ENCODE measurements at regions not wholly inside any gene's neighbourhood (a gene's known extent, or its start where the extent isn't known, plus 50 kb on each side); places are given as distances from the start of the nearest gene placed in this dataset.

GRCh38 chr10:92768104-92768503 lies 78.3 kb downstream of the HHEX start:
- no peaks in the 10 kb centered on the region for H3K9me3 ChIP-seq
- H3K36me3 ChIP-seq (ENCODE audit: control insufficient read depth, insufficient read depth, low read length): no peaks in the 10 kb centered on the region
- Mint-ChIP-seq H3K9me3 (ENCODE audit: unreplicated experiment) (peaks cover 14% of the 10 kb centered on the region), H3K4me1 (ENCODE audit: low read depth, unreplicated experiment) (no peaks in the 10 kb centered on the region), H3K27me3 (ENCODE audit: insufficient read depth, unreplicated experiment) (peaks cover 14% of the 10 kb centered on the region), H3K4me3 (ENCODE audit: unreplicated experiment) (no peak overlapping the region), H3K36me3 (ENCODE audit: insufficient read depth, unreplicated experiment) (no peaks in the 10 kb centered on the region), H3K27ac (ENCODE audit: unreplicated experiment) (no peak overlapping the region)
- H3K4me3 ChIP-seq (ENCODE audit: low read depth, low read length): no peak overlapping the region
- POLR2A ChIA-PET: no interaction called here
- BruUV-seq (replicated peaks): no TSS peak
- H3K4me1 ChIP-seq: no peaks in the 10 kb centered on the region
- no peaks in the 10 kb centered on the region; the same call in 1 of the 2 replicates for H3K27me3 ChIP-seq (replicated peaks; ENCODE audit: control insufficient read depth, insufficient read depth, low read length)
- intact Hi-C loops (cut with micrococcal nuclease; ENCODE audit: unreplicated experiment): no loop called here
- CTCF ChIA-PET: no interaction called here
- DNase-seq: no peak
- TF ChIP-seq, protein P1, sequence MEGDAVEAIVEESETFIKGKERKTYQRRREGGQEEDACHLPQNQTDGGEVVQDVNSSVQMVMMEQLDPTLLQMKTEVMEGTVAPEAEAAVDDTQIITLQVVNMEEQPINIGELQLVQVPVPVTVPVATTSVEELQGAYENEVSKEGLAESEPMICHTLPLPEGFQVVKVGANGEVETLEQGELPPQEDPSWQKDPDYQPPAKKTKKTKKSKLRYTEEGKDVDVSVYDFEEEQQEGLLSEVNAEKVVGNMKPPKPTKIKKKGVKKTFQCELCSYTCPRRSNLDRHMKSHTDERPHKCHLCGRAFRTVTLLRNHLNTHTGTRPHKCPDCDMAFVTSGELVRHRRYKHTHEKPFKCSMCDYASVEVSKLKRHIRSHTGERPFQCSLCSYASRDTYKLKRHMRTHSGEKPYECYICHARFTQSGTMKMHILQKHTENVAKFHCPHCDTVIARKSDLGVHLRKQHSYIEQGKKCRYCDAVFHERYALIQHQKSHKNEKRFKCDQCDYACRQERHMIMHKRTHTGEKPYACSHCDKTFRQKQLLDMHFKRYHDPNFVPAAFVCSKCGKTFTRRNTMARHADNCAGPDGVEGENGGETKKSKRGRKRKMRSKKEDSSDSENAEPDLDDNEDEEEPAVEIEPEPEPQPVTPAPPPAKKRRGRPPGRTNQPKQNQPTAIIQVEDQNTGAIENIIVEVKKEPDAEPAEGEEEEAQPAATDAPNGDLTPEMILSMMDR (IDR thresholded peaks at IDR 0.05; ENCODE audit: insufficient read depth in 1 of 2, low read depth in 1 of 2, low read length in 1 of 2, severe bottlenecking in 1 of 2, unreplicated experiment in 1 of 2): no peak

GRCh38 chr10:92773776-92774175 lies 74.5 kb upstream of the EXOC6 start:
- Histone ChIP-seq H3K4me3 (ENCODE audit: low read depth, low read length) (no peak overlapping the region), H3K27me3 (replicated peaks; ENCODE audit: control insufficient read depth, insufficient read depth, low read length) (no peaks in the 10 kb centered on the region; the same call in 1 of the 2 replicates), H3K4me1 (no peaks in the 10 kb centered on the region), H3K9me3 (no peaks in the 10 kb centered on the region), H3K36me3 (ENCODE audit: control insufficient read depth, insufficient read depth, low read length) (no peaks in the 10 kb centered on the region)
- intact Hi-C loops (cut with micrococcal nuclease; ENCODE audit: unreplicated experiment): no loop called here
- Mint-ChIP-seq H3K4me3 (ENCODE audit: unreplicated experiment) (no peak overlapping the region), H3K36me3 (ENCODE audit: insufficient read depth, unreplicated experiment) (no peaks in the 10 kb centered on the region), H3K9me3 (ENCODE audit: unreplicated experiment) (peaks cover under 1% of the 10 kb centered on the region), H3K27ac (ENCODE audit: unreplicated experiment) (no peak overlapping the region), H3K4me1 (ENCODE audit: low read depth, unreplicated experiment) (peaks cover 6% of the 10 kb centered on the region), H3K27me3 (ENCODE audit: insufficient read depth, unreplicated experiment) (peaks cover 8% of the 10 kb centered on the region)
- ChIA-PET CTCF (no interaction called here), POLR2A (no interaction called here)
- BruUV-seq (replicated peaks): no TSS peak
- TF ChIP-seq, protein P1 (IDR thresholded peaks at IDR 0.05; ENCODE audit: insufficient read depth in 1 of 2, low read depth in 1 of 2, low read length in 1 of 2, severe bottlenecking in 1 of 2, unreplicated experiment in 1 of 2): no peak
- DNase-seq: no peak

DNA sequence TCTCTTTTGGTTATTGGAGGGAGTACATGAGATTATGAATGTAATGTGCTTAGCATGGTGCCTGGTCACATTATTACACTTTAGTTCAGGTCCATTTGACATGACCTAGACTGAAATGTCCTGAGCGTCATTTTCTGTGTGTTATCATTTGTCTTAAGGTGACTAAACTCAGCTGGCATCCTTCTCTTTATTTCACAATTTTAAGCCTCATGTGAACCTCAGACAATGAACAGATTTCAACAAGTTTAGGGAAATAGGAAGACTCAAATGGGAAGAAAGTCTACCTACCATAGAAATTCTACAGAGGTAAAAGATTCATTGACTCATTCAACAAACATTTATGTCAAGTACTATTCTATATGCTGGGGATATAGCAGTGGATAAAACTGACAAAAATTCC lies 70.2 kb upstream of the EXOC6 start:
- H3K4me1 Mint-ChIP-seq (ENCODE audit: low read depth, unreplicated experiment): peaks cover 6% of the 10 kb centered on the region
- no peaks in the 10 kb centered on the region for H3K9me3 Mint-ChIP-seq (ENCODE audit: unreplicated experiment)
- H3K4me3 Mint-ChIP-seq (ENCODE audit: unreplicated experiment): no peak overlapping the region
- CTCF ChIA-PET: no interaction called here
- H3K9me3 ChIP-seq: no peaks in the 10 kb centered on the region
- H3K36me3 Mint-ChIP-seq (ENCODE audit: insufficient read depth, unreplicated experiment): no peaks in the 10 kb centered on the region
- no peak overlapping the region for H3K4me3 ChIP-seq (ENCODE audit: low read depth, low read length)
- H3K27me3 Mint-ChIP-seq (ENCODE audit: insufficient read depth, unreplicated experiment): peaks cover 7% of the 10 kb centered on the region
- H3K27ac Mint-ChIP-seq (ENCODE audit: unreplicated experiment): no peak overlapping the region
- DNase-seq: no peak
- no peaks in the 10 kb centered on the region for H3K4me1 ChIP-seq
- intact Hi-C loops (cut with micrococcal nuclease; ENCODE audit: unreplicated experiment): no loop called here
- no peaks in the 10 kb centered on the region for H3K27me3 ChIP-seq (replicated peaks; ENCODE audit: control insufficient read depth, insufficient read depth, low read length)
- H3K36me3 ChIP-seq (ENCODE audit: control insufficient read depth, insufficient read depth, low read length): no peaks in the 10 kb centered on the region
- BruUV-seq (replicated peaks): no TSS peak
- TF ChIP-seq, protein P1 (IDR thresholded peaks at IDR 0.05; ENCODE audit: insufficient read depth in 1 of 2, low read depth in 1 of 2, low read length in 1 of 2, severe bottlenecking in 1 of 2, unreplicated experiment in 1 of 2): no peak
- POLR2A ChIA-PET: no interaction called here

Data from Caco-2 (cell line).